ENCODE measurements at regions not wholly inside any gene's neighbourhood (a gene's known extent, or its start where the extent isn't known, plus 50 kb on each side); places are given as distances from the start of the nearest gene placed in this dataset.

- ChIA-PET POLR2A (no interaction called here), CTCF (no interaction called here)
- Mint-ChIP-seq H3K4me1 (ENCODE audit: low read depth) (no peaks in the 10 kb centered on the region), H3K27ac (no peak overlapping the region), H3K4me3 (no peak overlapping the region), H3K36me3 (no peaks in the 10 kb centered on the region), H3K9me3 (no peaks in the 10 kb centered on the region), H3K27me3 (peaks cover 15% of the 10 kb centered on the region)
- no peak for DNase-seq
- intact Hi-C loops (cut with micrococcal nuclease) = no loop called here
Observed at GRCh38 chr2:224208007-224208406, 168.9 kb upstream of the SERPINE2 start.

DNA sequence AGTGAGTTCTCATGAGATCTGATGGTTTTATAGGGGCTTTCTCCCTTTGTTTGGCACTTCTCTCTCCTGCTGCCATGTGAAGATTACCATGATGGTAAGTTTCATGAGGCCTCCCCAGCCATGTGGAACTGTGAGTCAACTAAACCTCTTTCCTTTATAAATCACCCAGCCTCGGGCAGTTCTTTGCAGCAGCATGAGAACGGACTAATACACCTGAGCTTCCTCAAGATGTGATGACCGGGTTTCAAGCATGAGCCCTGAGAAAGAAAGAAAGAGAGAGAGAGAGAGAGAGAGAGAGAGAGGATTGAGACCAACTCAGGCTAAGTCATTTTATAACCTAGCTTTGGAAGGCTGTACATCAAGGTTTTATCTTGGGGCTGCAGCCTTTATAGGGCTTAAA lies 167.7 kb upstream of the SERPINE2 start:
- H3K27ac Mint-ChIP-seq = no peak overlapping the region
- no peaks in the 10 kb centered on the region for H3K4me1 Mint-ChIP-seq (ENCODE audit: low read depth)
- DNase-seq = no peak
- ChIA-PET CTCF (no interaction called here), POLR2A (no interaction called here)
- H3K36me3 Mint-ChIP-seq = no peaks in the 10 kb centered on the region
- peaks cover 15% of the 10 kb centered on the region for H3K27me3 Mint-ChIP-seq
- no peaks in the 10 kb centered on the region for H3K9me3 Mint-ChIP-seq
- H3K4me3 Mint-ChIP-seq = no peak overlapping the region
- intact Hi-C loops (cut with micrococcal nuclease) = no loop called here

GRCh38 chr2:224202281-224202865 lies 163.3 kb upstream of the SERPINE2 start:
- CTCF ChIA-PET = no interaction called here
- no peak overlapping the region for H3K4me3 Mint-ChIP-seq

GRCh38 chr2:224198436-224198835 lies 159.3 kb upstream of the SERPINE2 start:
- Mint-ChIP-seq H3K4me1 (ENCODE audit: low read depth) (no peaks in the 10 kb centered on the region), H3K36me3 (no peaks in the 10 kb centered on the region), H3K9me3 (no peaks in the 10 kb centered on the region), H3K27me3 (peaks cover 6% of the 10 kb centered on the region), H3K27ac (no peak overlapping the region), H3K4me3 (no peak overlapping the region)
- no peak for DNase-seq
- POLR2A ChIA-PET = no interaction called here
- intact Hi-C loops (cut with micrococcal nuclease) = no loop called here
- CTCF ChIA-PET = interaction anchor here (1.1 kb wide), 1 partner anchor 228 kb away, joined by 3 read pairs; no protein-coding TSS in a partner anchor

More at GRCh38 chr2:224202281-224202865, 163.3 kb upstream of the SERPINE2 start:
- no peak for DNase-seq
- no peak overlapping the region for H3K27ac Mint-ChIP-seq
- no peaks in the 10 kb centered on the region for H3K4me1 Mint-ChIP-seq (ENCODE audit: low read depth)
- no peaks in the 10 kb centered on the region for H3K9me3 Mint-ChIP-seq
- no peaks in the 10 kb centered on the region for H3K36me3 Mint-ChIP-seq
- H3K27me3 Mint-ChIP-seq = peaks cover 12% of the 10 kb centered on the region
- POLR2A ChIA-PET = no interaction called here
- intact Hi-C loops (cut with micrococcal nuclease) = no loop called here

GRCh38 chr2:224196810-224197209 lies 157.7 kb upstream of the SERPINE2 start:
- Mint-ChIP-seq H3K27me3 (peaks cover 6% of the 10 kb centered on the region), H3K4me1 (ENCODE audit: low read depth) (no peaks in the 10 kb centered on the region), H3K9me3 (no peaks in the 10 kb centered on the region), H3K4me3 (no peak overlapping the region), H3K27ac (no peak overlapping the region), H3K36me3 (no peaks in the 10 kb centered on the region)
- ChIA-PET POLR2A (no interaction called here), CTCF (no interaction called here)
- intact Hi-C loops (cut with micrococcal nuclease) = no loop called here
- no peak for DNase-seq

GRCh38 chr2:224195925-224196571 lies 157.0 kb upstream of the SERPINE2 start:
- Mint-ChIP-seq H3K4me3 (no peak overlapping the region), H3K27me3 (peaks cover 6% of the 10 kb centered on the region), H3K9me3 (no peaks in the 10 kb centered on the region), H3K4me1 (ENCODE audit: low read depth) (no peaks in the 10 kb centered on the region), H3K36me3 (no peaks in the 10 kb centered on the region), H3K27ac (no peak overlapping the region)
- CTCF ChIA-PET = interaction anchor here (0.6 kb wide), 1 partner anchor 10 kb away, joined by 3 read pairs; no protein-coding TSS in a partner anchor
- POLR2A ChIA-PET = no interaction called here
- no peak for DNase-seq
- intact Hi-C loops (cut with micrococcal nuclease) = no loop called here

DNA sequence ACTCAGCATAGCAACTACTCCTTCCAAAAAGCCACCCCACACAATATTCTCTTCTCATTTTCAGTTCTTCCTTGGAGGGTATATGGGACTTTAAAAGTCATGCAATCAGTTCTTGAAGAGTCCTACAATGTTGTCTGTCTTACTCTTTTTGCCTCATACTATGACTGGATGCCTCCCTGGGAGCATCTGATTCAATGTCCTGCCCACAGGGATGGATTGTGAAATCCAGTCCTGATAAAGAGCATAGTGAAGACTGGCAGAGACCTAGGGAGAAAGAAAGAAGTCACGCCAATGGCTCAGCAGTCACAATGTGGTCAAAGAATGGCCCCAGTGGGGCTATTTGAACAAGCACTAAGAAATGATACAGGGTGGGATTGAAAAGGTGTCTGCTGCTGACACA lies 155.1 kb upstream of the SERPINE2 start:
- CTCF ChIA-PET = no interaction called here
- peaks cover 6% of the 10 kb centered on the region for H3K27me3 Mint-ChIP-seq
- intact Hi-C loops (cut with micrococcal nuclease) = no loop called here
- POLR2A ChIA-PET = no interaction called here
- H3K27ac Mint-ChIP-seq = no peak overlapping the region
- no peaks in the 10 kb centered on the region for H3K9me3 Mint-ChIP-seq
- no peaks in the 10 kb centered on the region for H3K36me3 Mint-ChIP-seq
- DNase-seq = no peak
- no peaks in the 10 kb centered on the region for H3K4me1 Mint-ChIP-seq (ENCODE audit: low read depth)
- no peak overlapping the region for H3K4me3 Mint-ChIP-seq

DNA sequence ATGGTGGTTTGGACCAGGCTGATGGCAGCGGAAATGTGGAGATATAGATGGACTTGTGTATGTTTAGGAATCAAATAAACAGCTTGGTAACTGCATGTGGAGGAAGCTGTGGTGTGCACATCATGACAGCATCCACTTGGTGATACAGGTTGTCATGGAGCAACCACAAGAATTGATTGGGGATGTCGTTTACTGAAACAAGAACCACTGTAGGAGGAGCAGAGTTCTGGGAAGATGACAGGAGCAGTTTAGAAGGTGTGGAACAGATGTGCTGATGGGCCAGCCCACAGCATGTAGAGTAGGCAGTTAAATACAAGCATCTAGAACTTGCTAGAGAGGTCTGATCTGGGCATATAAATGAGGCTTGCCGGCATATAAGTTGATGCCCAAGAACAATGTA lies 152.4 kb upstream of the SERPINE2 start:
- no peaks in the 10 kb centered on the region for H3K36me3 Mint-ChIP-seq
- CTCF ChIA-PET = interaction anchor here (0.6 kb wide), 1 partner anchor 31 kb away, joined by 3 read pairs; no protein-coding TSS in a partner anchor
- intact Hi-C loops (cut with micrococcal nuclease) = no loop called here
- no peak overlapping the region for H3K4me3 Mint-ChIP-seq
- no peak overlapping the region for H3K27ac Mint-ChIP-seq
- H3K4me1 Mint-ChIP-seq (ENCODE audit: low read depth) = no peaks in the 10 kb centered on the region
- POLR2A ChIA-PET = no interaction called here
- peaks cover 5% of the 10 kb centered on the region for H3K9me3 Mint-ChIP-seq
- H3K27me3 Mint-ChIP-seq = peaks cover 7% of the 10 kb centered on the region
- no peak for DNase-seq

DNA sequence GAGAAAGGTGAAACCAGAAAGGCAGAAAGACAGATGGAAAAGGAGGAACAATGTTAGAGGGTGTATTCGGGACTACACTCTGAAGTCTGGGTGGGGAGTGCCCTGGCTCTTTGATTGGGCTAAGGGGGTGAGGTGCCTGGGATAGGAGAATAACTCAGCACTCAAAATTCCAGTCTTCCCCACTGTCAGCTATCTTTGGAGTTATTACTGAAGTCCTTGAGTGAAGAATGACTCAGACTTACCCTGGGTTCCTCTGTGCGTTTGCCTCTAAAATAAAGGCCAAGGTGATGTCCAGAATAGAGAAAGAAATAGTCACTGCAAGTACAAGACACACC lies 151.8 kb upstream of the SERPINE2 start:
- DNase-seq = no peak
- Mint-ChIP-seq H3K27me3 (peaks cover 6% of the 10 kb centered on the region), H3K4me1 (ENCODE audit: low read depth) (no peaks in the 10 kb centered on the region), H3K4me3 (no peak overlapping the region), H3K36me3 (no peaks in the 10 kb centered on the region), H3K27ac (no peak overlapping the region), H3K9me3 (peaks cover 5% of the 10 kb centered on the region)
- POLR2A ChIA-PET = no interaction called here
- CTCF ChIA-PET = no interaction called here
- intact Hi-C loops (cut with micrococcal nuclease) = no loop called here

GRCh38 chr2:224190234-224190935 lies 151.3 kb upstream of the SERPINE2 start:
- H3K27me3 Mint-ChIP-seq = peaks cover 3% of the 10 kb centered on the region
- ChIA-PET POLR2A (no interaction called here), CTCF (no interaction called here)
- intact Hi-C loops (cut with micrococcal nuclease) = no loop called here
- no peak overlapping the region for H3K27ac Mint-ChIP-seq
- H3K9me3 Mint-ChIP-seq = peaks cover 5% of the 10 kb centered on the region
- H3K4me1 Mint-ChIP-seq (ENCODE audit: low read depth) = no peaks in the 10 kb centered on the region
- H3K4me3 Mint-ChIP-seq = no peak overlapping the region
- no peak for DNase-seq
- no peaks in the 10 kb centered on the region for H3K36me3 Mint-ChIP-seq

DNA sequence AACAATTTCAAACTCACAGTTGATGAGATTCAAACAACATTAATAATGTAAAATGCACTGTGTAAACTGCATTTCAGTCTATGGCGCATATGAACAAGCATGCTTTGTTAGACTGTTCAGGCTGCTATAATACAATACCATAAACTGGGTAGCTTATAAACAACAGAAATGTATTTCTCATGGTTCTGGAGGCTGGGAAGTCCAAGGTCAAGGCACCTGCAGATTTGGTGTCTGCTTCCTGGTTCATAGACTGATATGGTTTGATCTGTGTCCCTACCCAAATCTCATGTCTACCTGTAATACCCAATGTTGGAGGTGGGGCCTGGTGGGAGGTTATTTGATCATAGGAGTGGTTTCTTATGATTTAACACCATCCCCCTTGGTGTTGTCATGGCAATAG lies 148.1 kb upstream of the SERPINE2 start:
- peaks cover 5% of the 10 kb centered on the region for H3K9me3 Mint-ChIP-seq
- no peak overlapping the region for H3K27ac Mint-ChIP-seq
- no peak overlapping the region for H3K4me3 Mint-ChIP-seq
- H3K27me3 Mint-ChIP-seq = peaks cover 2% of the 10 kb centered on the region
- DNase-seq = no peak
- ChIA-PET CTCF (no interaction called here), POLR2A (no interaction called here)
- no peaks in the 10 kb centered on the region for H3K4me1 Mint-ChIP-seq (ENCODE audit: low read depth)
- intact Hi-C loops (cut with micrococcal nuclease) = no loop called here
- H3K36me3 Mint-ChIP-seq = no peaks in the 10 kb centered on the region

DNA sequence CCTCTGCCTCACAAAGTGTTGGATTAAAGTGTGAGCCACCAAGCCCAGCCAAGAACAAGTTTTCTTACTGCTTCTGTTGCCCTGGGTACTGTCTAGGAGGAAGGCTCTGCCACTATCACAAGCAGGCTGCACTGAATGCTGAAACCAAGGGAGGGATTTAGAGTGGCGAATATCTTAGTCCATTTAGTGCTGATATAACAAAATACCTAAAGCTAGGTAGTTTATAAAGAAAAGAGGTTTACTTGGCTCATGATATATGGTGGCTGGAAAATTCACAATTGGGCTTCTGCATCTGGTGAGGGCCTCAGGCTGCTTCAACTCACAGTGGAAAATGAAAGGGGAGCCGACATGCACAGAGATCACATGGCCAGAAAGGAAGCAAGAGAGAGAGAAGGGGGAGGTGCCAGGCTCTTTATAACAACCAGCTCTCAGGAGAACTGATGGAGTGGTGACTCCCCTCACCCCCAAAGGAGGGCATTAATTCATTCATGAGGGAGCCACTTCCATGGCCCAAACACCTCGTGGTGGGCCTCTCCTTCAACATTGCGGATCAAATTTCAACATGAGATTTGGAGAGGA lies 146.0 kb upstream of the SERPINE2 start:
- no peaks in the 10 kb centered on the region for H3K4me1 Mint-ChIP-seq (ENCODE audit: low read depth)
- ChIA-PET POLR2A (no interaction called here), CTCF (no interaction called here)
- H3K9me3 Mint-ChIP-seq = peaks cover 5% of the 10 kb centered on the region
- no peak for DNase-seq
- intact Hi-C loops (cut with micrococcal nuclease) = no loop called here
- no peak overlapping the region for H3K4me3 Mint-ChIP-seq
- no peaks in the 10 kb centered on the region for H3K36me3 Mint-ChIP-seq
- peaks cover 2% of the 10 kb centered on the region for H3K27me3 Mint-ChIP-seq
- no peak overlapping the region for H3K27ac Mint-ChIP-seq

DNA sequence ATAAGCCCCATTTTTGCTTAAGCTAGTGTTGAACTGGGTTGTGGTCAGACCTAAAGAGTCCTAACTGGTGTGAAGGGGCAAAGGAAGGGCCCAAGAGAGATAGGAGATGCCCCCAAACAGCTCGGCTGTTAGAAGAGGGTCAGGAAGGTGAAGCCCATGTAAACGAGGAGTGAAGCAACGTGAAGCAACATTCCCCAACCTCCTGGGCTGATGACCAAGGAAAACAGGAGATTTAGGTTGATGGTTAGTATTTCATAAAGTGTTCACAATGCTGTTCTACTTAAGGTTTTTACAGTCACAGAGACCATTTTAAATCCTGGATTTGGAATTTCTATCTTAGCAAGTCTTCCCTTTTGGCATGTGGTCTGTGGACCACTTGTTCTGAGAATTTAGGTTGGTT lies 144.0 kb upstream of the SERPINE2 start:
- intact Hi-C loops (cut with micrococcal nuclease) = no loop called here
- Mint-ChIP-seq H3K27ac (no peak overlapping the region), H3K4me1 (ENCODE audit: low read depth) (no peaks in the 10 kb centered on the region), H3K4me3 (no peak overlapping the region), H3K27me3 (no peaks in the 10 kb centered on the region), H3K9me3 (peaks cover 5% of the 10 kb centered on the region), H3K36me3 (no peaks in the 10 kb centered on the region)
- CTCF ChIA-PET = no interaction called here
- POLR2A ChIA-PET = no interaction called here
- no peak for DNase-seq

Data from activated CD4-positive, alpha-beta memory T cell treated with anti-CD3 and anti-CD28 coated beads for 36 hours (primary cell).